ENCODE measurements at regions not wholly inside any gene's neighbourhood (a gene's known extent, or its start where the extent isn't known, plus 50 kb on each side); places are given as distances from the start of the nearest gene placed in this dataset.

- no peak for TF ChIP-seq YY1 (IDR thresholded peaks at IDR 0.05; ENCODE audit: insufficient read depth, insufficient read length)
- no peak for TF ChIP-seq SUZ12 (IDR thresholded peaks at IDR 0.05; ENCODE audit: extremely low read depth, insufficient read depth, insufficient read length)
- no peak for TF ChIP-seq ZNF274 (IDR thresholded peaks at IDR 0.05; ENCODE audit: low read depth, low read length)
Observed at GRCh38 chr13:90673746-90674145, 673.7 kb upstream of the MIR17HG start.
